Activated CD8-positive, alpha-beta T cell treated with anti-CD3 and anti-CD28 coated beads for 36 hours (primary cell): ENCODE measurements at regions not wholly inside any gene's neighbourhood (a gene's known extent, or its start where the extent isn't known, plus 50 kb on each side); places are given as distances from the start of the nearest gene placed in this dataset.

Experiments
- ATAC-seq: fragments of 200-7000 bp; cut with Tn5 transposase; one replicate; pipeline ENCODE4 v1.10.0; 2021; ENCODE audit warnings: mild to moderate bottlenecking, moderate library complexity
- CTCF ChIA-PET: fragments of 350-600 bp; sonication (Branson Sonifier 250); formaldehyde crosslinking; loops from one replicate; lab custom pipeline; 2021; ENCODE audit warnings: antibody characterized with exemption; lab: Charles Lee
- POLR2A ChIA-PET: fragments of 350-600 bp; sonication (Branson Sonifier 250); formaldehyde crosslinking; loops from one replicate; lab custom pipeline; 2021; ENCODE audit warnings: antibody characterized with exemption; lab: Charles Lee
- DNase-seq: peaks from one replicate; pipeline ENCODE4 v3.0.0-alpha.2; 2020
- H3K27ac Mint-ChIP-seq: one replicate; pipeline ENCODE4 v1.8.0; 2021; ENCODE audit warnings: mild to moderate bottlenecking, mixed read lengths
- H3K27me3 Mint-ChIP-seq: one replicate; pipeline ENCODE4 v1.8.0; 2021; ENCODE audit warnings: mixed read lengths
- H3K36me3 Mint-ChIP-seq: one replicate; pipeline ENCODE4 v1.8.0; 2021; ENCODE audit warnings: low read depth, mixed read lengths
- H3K4me1 Mint-ChIP-seq: one replicate; pipeline ENCODE4 v1.8.0; 2021; ENCODE audit warnings: low read depth, mixed read lengths
- H3K4me3 Mint-ChIP-seq: one replicate; pipeline ENCODE4 v1.8.0; 2021; ENCODE audit warnings: mild to moderate bottlenecking, moderate library complexity, mixed read lengths
- H3K9me3 Mint-ChIP-seq: one replicate; pipeline ENCODE4 v1.8.0; 2021; ENCODE audit warnings: mixed read lengths
- intact Hi-C: fragments of 100-400 bp; cut with micrococcal nuclease; formaldehyde crosslinking; loops from one replicate; pipeline ENCODE4 v1.10.0; 2022
- TF ChIP-seq, protein P1 (sequence below): fragments of 200-600 bp; IDR thresholded peaks from one replicate; pipeline ENCODE4 v1.8.0; 2022; ENCODE audit warnings: antibody characterized with exemption, mild to moderate bottlenecking

DNA sequence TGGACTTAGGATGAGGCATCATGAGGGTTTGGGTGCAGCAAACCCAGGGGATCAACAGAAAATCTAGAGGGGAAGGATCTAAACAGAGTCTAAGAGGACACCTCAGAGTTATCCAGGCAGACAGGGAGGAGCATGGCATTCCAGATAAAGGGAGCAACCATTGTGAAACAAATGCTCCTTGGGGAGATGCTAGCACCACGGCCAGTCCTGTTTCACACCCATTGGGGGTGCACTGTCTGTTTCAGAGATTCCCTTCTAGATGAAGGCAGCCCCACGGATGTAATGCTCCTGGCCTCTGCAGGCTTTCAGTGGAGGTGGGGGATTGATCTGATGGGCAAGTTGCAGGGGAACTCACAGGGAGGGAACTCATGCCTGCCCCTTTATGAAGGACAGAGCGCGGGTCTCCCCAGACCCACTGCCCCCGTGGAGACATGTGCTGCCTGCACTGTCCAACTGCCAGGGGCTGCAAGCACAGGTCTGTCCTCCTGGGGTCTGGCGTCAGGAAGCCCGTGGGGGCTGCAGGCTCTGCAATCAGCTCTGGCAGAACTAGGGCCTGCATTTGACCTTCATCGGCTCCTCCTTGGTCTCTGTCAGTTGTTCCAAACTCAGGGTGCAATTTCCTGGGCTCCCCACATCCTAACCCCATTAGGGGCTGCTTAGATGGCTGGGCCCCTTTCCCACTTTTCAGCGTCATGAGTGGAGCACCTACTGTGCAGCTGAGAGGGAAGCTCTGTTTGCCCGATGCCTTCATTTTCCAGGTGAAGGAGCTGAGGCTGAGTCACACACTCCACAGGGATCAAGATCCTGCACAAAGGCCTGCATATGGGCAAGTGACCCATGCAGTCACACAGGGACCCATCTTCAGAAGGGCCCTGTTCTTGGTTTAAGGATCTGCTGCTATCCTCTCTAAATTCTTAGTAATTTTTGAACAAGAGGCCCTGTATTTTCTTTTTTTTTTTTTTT, 163.4 kb downstream of the ARL4C start:
- peaks cover 25% of the 10 kb centered on the region for H3K4me1 Mint-ChIP-seq
- no peak overlapping the region for H3K4me3 Mint-ChIP-seq
- H3K9me3 Mint-ChIP-seq = no peaks in the 10 kb centered on the region
- H3K27me3 Mint-ChIP-seq = no peaks in the 10 kb centered on the region
- ChIA-PET POLR2A (interaction anchor here (0.9 kb wide), 1 partner anchor 33 kb away, joined by 4 read pairs; no protein-coding TSS in a partner anchor), CTCF (interaction anchor here (2.2 kb wide), 1 partner anchor 44 kb away, joined by 8 read pairs; no protein-coding TSS in a partner anchor)
- TF ChIP-seq, protein P1, sequence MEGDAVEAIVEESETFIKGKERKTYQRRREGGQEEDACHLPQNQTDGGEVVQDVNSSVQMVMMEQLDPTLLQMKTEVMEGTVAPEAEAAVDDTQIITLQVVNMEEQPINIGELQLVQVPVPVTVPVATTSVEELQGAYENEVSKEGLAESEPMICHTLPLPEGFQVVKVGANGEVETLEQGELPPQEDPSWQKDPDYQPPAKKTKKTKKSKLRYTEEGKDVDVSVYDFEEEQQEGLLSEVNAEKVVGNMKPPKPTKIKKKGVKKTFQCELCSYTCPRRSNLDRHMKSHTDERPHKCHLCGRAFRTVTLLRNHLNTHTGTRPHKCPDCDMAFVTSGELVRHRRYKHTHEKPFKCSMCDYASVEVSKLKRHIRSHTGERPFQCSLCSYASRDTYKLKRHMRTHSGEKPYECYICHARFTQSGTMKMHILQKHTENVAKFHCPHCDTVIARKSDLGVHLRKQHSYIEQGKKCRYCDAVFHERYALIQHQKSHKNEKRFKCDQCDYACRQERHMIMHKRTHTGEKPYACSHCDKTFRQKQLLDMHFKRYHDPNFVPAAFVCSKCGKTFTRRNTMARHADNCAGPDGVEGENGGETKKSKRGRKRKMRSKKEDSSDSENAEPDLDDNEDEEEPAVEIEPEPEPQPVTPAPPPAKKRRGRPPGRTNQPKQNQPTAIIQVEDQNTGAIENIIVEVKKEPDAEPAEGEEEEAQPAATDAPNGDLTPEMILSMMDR = no peak
- intact Hi-C loops = no loop called here
- no peak overlapping the region for H3K27ac Mint-ChIP-seq
- DNase-seq (no peak), ATAC-seq (no peak)
- no peaks in the 10 kb centered on the region for H3K36me3 Mint-ChIP-seq

DNA sequence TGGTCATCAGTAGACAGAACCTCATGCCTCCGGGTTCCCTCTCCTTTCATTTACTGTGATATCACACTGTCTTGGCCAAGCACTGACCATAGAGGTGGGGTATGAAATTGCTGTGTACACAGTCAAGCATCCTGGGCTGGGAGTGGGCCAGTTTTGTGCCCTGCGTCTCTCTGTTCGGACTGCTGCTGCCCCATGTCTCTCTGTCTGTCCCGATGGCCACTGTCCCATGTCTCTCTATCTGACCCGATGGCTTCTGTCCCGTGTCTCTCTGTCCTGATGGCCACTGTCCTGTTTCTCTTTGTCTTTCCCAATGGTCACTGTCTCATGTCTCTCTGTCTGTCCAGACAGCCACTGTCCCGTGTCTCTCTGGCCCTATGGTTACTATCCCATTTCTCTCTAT, 164.9 kb downstream of the ARL4C start:
- no peaks in the 10 kb centered on the region for H3K9me3 Mint-ChIP-seq

DNA sequence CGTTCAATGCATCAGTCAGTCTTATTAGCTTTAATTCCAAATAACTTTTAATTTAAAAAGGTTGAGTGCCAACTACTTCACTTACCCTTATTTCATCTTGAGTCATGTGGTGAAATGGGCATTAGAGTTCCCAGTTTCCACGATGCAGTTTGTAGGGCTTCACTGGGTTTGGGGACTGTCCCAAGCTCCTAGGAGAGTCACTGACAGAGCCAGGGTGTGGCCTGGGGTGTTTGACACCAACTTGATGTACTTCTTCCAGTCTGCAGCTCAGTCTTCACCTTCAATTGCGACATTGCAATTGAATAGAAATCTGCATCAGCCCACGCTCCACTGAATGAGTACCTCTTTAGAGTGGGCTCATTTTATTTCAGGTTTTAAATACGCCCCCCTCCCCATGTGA, 165.3 kb downstream of the ARL4C start:
- Mint-ChIP-seq H3K27me3 (no peaks in the 10 kb centered on the region), H3K4me3 (no peak overlapping the region), H3K4me1 (peaks cover 30% of the 10 kb centered on the region), H3K27ac (no peak overlapping the region), H3K9me3 (no peaks in the 10 kb centered on the region), H3K36me3 (no peaks in the 10 kb centered on the region)
- TF ChIP-seq, protein P1 = no peak
- ATAC-seq (no peak), DNase-seq (peak; percentile 27)
- intact Hi-C loops = no loop called here
- ChIA-PET CTCF (no interaction called here), POLR2A (no interaction called here)

More for the DNA sequence above, 164.9 kb downstream of the ARL4C start:
- POLR2A ChIA-PET = no interaction called here
- Mint-ChIP-seq H3K27ac (no peak overlapping the region), H3K27me3 (no peaks in the 10 kb centered on the region), H3K36me3 (no peaks in the 10 kb centered on the region), H3K4me1 (peaks cover 30% of the 10 kb centered on the region), H3K4me3 (no peak overlapping the region)
- TF ChIP-seq, protein P1 = no peak
- DNase-seq = no peak
- CTCF ChIA-PET = no interaction called here
- intact Hi-C loops = no loop called here
- no peak for ATAC-seq

DNA sequence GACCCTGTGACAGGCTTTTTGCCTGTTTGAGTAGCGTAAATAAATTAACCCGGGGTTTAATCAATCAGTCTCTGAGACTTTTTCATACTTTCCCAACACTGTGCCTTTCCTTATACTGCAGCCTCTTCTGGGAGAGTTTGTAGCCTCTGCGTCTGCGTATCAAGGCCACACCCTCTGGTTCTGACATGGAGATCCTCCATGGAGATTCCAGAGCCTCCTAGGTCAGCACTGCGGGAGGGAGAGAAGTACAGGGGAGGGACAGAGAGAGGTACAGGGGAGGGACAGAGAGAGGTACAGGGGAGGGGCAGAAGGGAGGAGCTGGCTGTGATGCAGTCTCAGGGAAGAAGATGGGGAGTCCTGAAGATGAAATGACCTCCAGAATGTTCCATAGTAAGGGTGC, 166.0 kb downstream of the ARL4C start:
- no peaks in the 10 kb centered on the region for H3K9me3 Mint-ChIP-seq
- intact Hi-C loops = no loop called here
- DNase-seq = no peak
- TF ChIP-seq, protein P1 = no peak
- POLR2A ChIA-PET = no interaction called here
- H3K4me1 Mint-ChIP-seq = peaks cover 26% of the 10 kb centered on the region
- CTCF ChIA-PET = no interaction called here
- no peaks in the 10 kb centered on the region for H3K27me3 Mint-ChIP-seq
- no peak overlapping the region for H3K27ac Mint-ChIP-seq
- ATAC-seq = no peak
- H3K4me3 Mint-ChIP-seq = no peak overlapping the region
- H3K36me3 Mint-ChIP-seq = no peaks in the 10 kb centered on the region

DNA sequence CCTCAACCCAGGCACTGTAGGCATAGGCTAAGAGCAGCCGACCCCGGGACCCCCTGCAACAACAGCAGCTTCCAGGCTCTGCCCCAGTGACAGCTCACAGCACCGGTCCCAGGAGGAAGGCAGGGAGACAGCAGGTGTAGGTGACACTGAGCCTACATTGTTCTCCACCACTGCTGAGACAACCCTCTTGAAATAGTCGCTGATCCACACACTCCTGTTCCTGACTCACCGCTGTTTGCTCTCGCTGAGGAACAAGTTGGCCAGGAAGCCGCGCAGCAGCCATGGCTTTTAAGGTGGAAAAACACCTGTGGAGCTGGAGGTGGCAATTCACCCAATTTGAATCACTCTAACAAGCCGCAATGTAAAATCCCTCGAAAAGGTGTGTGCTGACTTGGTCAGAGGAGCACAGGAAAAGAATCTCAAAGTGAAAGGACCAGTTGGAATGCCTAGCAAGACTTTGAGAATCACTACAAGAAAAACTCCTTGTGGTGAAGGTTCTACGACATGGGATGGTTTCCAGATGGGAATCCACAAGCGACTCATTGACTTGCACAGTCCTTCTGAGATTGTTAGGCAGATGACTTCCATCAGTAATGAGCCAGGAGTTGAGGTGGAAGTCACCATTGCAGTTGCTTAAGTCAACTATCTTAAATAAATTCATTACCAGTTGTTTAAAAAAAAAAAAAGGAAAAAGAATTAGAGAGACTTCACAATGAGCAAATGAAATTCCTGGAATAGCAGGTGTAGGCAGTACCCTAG, 167.5 kb downstream of the ARL4C start:
- no peak for DNase-seq
- H3K27me3 Mint-ChIP-seq = no peaks in the 10 kb centered on the region
- no peaks in the 10 kb centered on the region for H3K36me3 Mint-ChIP-seq
- ChIA-PET CTCF (no interaction called here), POLR2A (no interaction called here)
- intact Hi-C loops = no loop called here
- H3K4me3 Mint-ChIP-seq = no peak overlapping the region
- TF ChIP-seq, protein P1 = no peak
- ATAC-seq = no peak
- H3K4me1 Mint-ChIP-seq = peaks cover 17% of the 10 kb centered on the region
- no peak overlapping the region for H3K27ac Mint-ChIP-seq
- H3K9me3 Mint-ChIP-seq = no peaks in the 10 kb centered on the region
